Smooth muscle cell (in vitro differentiated cells): ENCODE measurements at regions not wholly inside any gene's neighbourhood (a gene's known extent, or its start where the extent isn't known, plus 50 kb on each side); places are given as distances from the start of the nearest gene placed in this dataset.

Experiments
- DNase-seq: peaks from one replicate; lab custom pipeline; 2025; ENCODE audit not compliant: unreplicated experiment; lab: John Stamatoyannopoulos, UW
- H2AFZ ChIP-seq: fragments of 200-600 bp; sonication (generic); 2 replicates; pipeline ENCODE4 v1.6.0; 2016; ENCODE audit warnings: antibody characterized with exemption, low read depth, mild to moderate bottlenecking
- H3F3A ChIP-seq: fragments of 200-600 bp; sonication (generic); 2 replicates; pipeline ENCODE4 v1.6.0; 2017; ENCODE audit warnings: antibody characterized with exemption, low read depth
- H3K27ac ChIP-seq: fragments of 200-600 bp; sonication (generic); 2 replicates; pipeline ENCODE4 v1.5.1; 2016; ENCODE audit warnings: low read depth, mild to moderate bottlenecking
- H3K27me3 ChIP-seq: fragments of 200-600 bp; sonication (generic); 2 replicates; pipeline ENCODE4 v1.6.1; 2016; ENCODE audit warnings: low read depth, mild to moderate bottlenecking
- H3K36me3 ChIP-seq: fragments of 200-600 bp; sonication (generic); 2 replicates; pipeline ENCODE4 v1.5.1; 2016; ENCODE audit warnings: low read depth
- H3K4me1 ChIP-seq: fragments of 200-600 bp; sonication (generic); 2 replicates; pipeline ENCODE4 v1.5.1; 2016; ENCODE audit warnings: low read depth
- H3K4me2 ChIP-seq: fragments of 200-600 bp; sonication (generic); 2 replicates; pipeline ENCODE4 v1.6.0; 2016; ENCODE audit warnings: mild to moderate bottlenecking
- H3K4me3 ChIP-seq: fragments of 200-600 bp; sonication (generic); 2 replicates; pipeline ENCODE4 v1.5.1; 2016; ENCODE audit warnings: mild to moderate bottlenecking
- H3K79me2 ChIP-seq: fragments of 200-600 bp; sonication (generic); 2 replicates; pipeline ENCODE4 v1.6.0; 2016; ENCODE audit warnings: low read depth, mild to moderate bottlenecking
- H3K9ac ChIP-seq: fragments of 200-600 bp; sonication (generic); 2 replicates; pipeline ENCODE4 v1.6.0; 2016; ENCODE audit warnings: low read depth
- H3K9me3 ChIP-seq: fragments of 200-600 bp; sonication (generic); replicated peaks from 2 replicates; pipeline ENCODE4 v1.5.1; 2016; ENCODE audit warnings: low read depth
- H4K20me1 ChIP-seq: fragments of 200-600 bp; sonication (generic); 2 replicates; pipeline ENCODE4 v1.6.0; 2016; ENCODE audit warnings: low read depth
- CTCF ChIP-seq: fragments of 200-600 bp; sonication (generic); IDR thresholded peaks from 2 replicates; pipeline ENCODE4 v1.5.1; 2017; ENCODE audit warnings: borderline replicate concordance, mild to moderate bottlenecking, antibody characterized with exemption; ENCODE audit not compliant: insufficient read depth, poor library complexity, severe bottlenecking
- WGBS: methylation state at CpG from one replicate; pipeline ENCODE4 v1.1.7; 2016; ENCODE audit warnings: low lambda C conversion rate; 5-methylcytosine and 5-hydroxymethylcytosine counted together

- Histone ChIP-seq H3K4me1 (no peaks in the 10 kb centered on the region), H2AFZ (no peak overlapping the region), H3K27me3 (no peaks in the 10 kb centered on the region), H3K4me3 (no peak overlapping the region), H3K4me2 (no peak overlapping the region), H3K36me3 (no peaks in the 10 kb centered on the region), H3K27ac (no peak overlapping the region), H3K9ac (no peak overlapping the region), H3K79me2 (no peaks in the 10 kb centered on the region), H3F3A (no peaks in the 10 kb centered on the region), H3K9me3 (no peaks in the 10 kb centered on the region), H4K20me1 (no peaks in the 10 kb centered on the region)
- DNase-seq, result no peak
- no peak for TF ChIP-seq CTCF
- WGBS, result 72% methylated on average over 2 of the region's 2 CpGs
Measured at GRCh38 chr2:52501715-52502475, 1265.7 kb upstream of the CHAC2 start.

- no peaks in the 10 kb centered on the region for H3K9me3 ChIP-seq
- no peak for TF ChIP-seq CTCF
- WGBS, result 92% methylated on average over 2 of the region's 2 CpGs
- no peak overlapping the region for H3K27ac ChIP-seq
- no peaks in the 10 kb centered on the region for H3K27me3 ChIP-seq
- no peak for DNase-seq
- no peaks in the 10 kb centered on the region for H3K4me1 ChIP-seq
- H3K36me3 ChIP-seq, result no peaks in the 10 kb centered on the region
- H3K4me3 ChIP-seq, result no peak overlapping the region
- no peaks in the 10 kb centered on the region for H3K79me2 ChIP-seq
- H4K20me1 ChIP-seq, result no peaks in the 10 kb centered on the region
- no peak overlapping the region for H3K9ac ChIP-seq
- H3K4me2 ChIP-seq, result no peak overlapping the region
- H3F3A ChIP-seq, result no peaks in the 10 kb centered on the region
- H2AFZ ChIP-seq, result peak overlapping the region; percentile 18
Measured at GRCh38 chr2:52500561-52500960, 1267.0 kb upstream of the CHAC2 start.

- no peak overlapping the region for H3K4me3 ChIP-seq
- no peaks in the 10 kb centered on the region for H3K4me1 ChIP-seq
- H3K27me3 ChIP-seq, result no peaks in the 10 kb centered on the region
- H3K4me2 ChIP-seq, result no peak overlapping the region
- no peaks in the 10 kb centered on the region for H3K9me3 ChIP-seq
- no peaks in the 10 kb centered on the region for H3F3A ChIP-seq
- no peak overlapping the region for H3K27ac ChIP-seq
- no peaks in the 10 kb centered on the region for H3K36me3 ChIP-seq
- H4K20me1 ChIP-seq, result no peaks in the 10 kb centered on the region
- no peaks in the 10 kb centered on the region for H3K79me2 ChIP-seq
- H2AFZ ChIP-seq, result no peak overlapping the region
- no peak for TF ChIP-seq CTCF
- no peak overlapping the region for H3K9ac ChIP-seq
- DNase-seq, result no peak
- 94% methylated on average over 3 of the region's 3 CpGs for WGBS
Measured at GRCh38 chr2:52498077-52498750, 1269.4 kb upstream of the CHAC2 start.
